Right atrium auricular region (tissue), 2 donors: ENCODE measurements at regions not wholly inside any gene's neighbourhood (a gene's known extent, or its start where the extent isn't known, plus 50 kb on each side); places are given as distances from the start of the nearest gene placed in this dataset.

Source experiments
- DNase-seq: peaks from one replicate; pipeline ENCODE4 v3.0.0-alpha.2; 2019; ENCODE audit warnings: low spot score
- H3K27ac ChIP-seq, 2 donors: fragments of 200-600 bp; sonication (generic); 1 replicate in 1 of 2; 2 replicates in 1 of 2; pipeline ENCODE4 v1.5.1; 2016 to 2019
- H3K27me3 ChIP-seq, 2 donors: fragments of 200-600 bp; sonication (generic); one replicate each; pipeline versions ENCODE4 v1.5.1 to v1.6.0; 2017 to 2019
- H3K36me3 ChIP-seq: fragments of 200-600 bp; sonication (generic); one replicate; pipeline ENCODE4 v1.5.1; 2016
- H3K4me1 ChIP-seq, 2 donors: fragments of 200-600 bp; sonication (generic); one replicate each; pipeline versions ENCODE4 v1.5.1 to v1.6.0; 2017 to 2019
- H3K4me3 ChIP-seq, 2 donors: fragments of 200-600 bp; sonication (generic); 1 replicate in 1 of 2; 2 replicates in 1 of 2; pipeline ENCODE4 v1.5.1; 2017 to 2019; ENCODE audit warnings: mild to moderate bottlenecking in 1 of 2, moderate library complexity in 1 of 2
- H3K9me3 ChIP-seq, 2 donors: fragments of 200-600 bp; sonication (generic); one replicate each; pipeline ENCODE4 v1.5.1; 2019
- TF ChIP-seq, protein P1 (sequence below), 2 donors: fragments of 200-600 bp; sonication (generic); IDR thresholded peaks; one replicate each; pipeline ENCODE4 v1.5.1; 2019; ENCODE audit warnings: antibody characterized with exemption in 2 of 2

DNA sequence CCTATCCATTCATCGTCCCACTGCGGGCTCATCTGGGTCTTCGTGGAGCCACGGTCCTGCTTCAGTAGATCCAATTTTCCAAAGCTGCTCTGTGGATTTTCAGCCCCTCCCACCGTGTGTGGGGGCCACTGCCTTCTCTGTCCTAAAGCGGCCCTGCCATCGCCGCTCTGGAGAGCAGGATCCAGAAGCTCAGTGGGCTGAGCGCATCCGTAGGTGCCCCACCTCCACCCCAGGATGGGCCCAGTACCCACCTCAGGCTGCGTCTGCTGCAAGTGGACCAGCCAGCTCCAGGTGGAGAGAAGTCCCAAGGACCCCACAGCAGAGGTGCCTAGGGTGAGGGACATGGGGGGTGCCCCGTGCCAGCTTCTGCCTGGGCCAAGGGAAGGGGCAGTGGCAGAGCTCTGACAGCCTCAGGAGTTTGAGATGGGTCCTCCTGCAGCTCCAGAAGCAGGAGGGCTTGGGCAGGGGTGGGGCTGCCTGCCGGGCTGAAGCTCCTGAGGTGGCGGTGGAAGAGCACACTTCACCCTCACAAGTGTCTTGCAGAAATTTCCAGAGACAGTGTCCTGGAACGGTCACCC, 148.1 kb upstream of the C14orf180 start:
- peaks cover 0 to 9% of the 10 kb centered on the region in 2 donors for H3K4me1 ChIP-seq
- no peak overlapping the region for H3K4me3 ChIP-seq
- H3K27me3 ChIP-seq = no peaks in the 10 kb centered on the region
- TF ChIP-seq, protein P1, sequence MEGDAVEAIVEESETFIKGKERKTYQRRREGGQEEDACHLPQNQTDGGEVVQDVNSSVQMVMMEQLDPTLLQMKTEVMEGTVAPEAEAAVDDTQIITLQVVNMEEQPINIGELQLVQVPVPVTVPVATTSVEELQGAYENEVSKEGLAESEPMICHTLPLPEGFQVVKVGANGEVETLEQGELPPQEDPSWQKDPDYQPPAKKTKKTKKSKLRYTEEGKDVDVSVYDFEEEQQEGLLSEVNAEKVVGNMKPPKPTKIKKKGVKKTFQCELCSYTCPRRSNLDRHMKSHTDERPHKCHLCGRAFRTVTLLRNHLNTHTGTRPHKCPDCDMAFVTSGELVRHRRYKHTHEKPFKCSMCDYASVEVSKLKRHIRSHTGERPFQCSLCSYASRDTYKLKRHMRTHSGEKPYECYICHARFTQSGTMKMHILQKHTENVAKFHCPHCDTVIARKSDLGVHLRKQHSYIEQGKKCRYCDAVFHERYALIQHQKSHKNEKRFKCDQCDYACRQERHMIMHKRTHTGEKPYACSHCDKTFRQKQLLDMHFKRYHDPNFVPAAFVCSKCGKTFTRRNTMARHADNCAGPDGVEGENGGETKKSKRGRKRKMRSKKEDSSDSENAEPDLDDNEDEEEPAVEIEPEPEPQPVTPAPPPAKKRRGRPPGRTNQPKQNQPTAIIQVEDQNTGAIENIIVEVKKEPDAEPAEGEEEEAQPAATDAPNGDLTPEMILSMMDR (IDR thresholded peaks at IDR 0.05) = no peak
- no peaks in the 10 kb centered on the region for H3K9me3 ChIP-seq
- no peak overlapping the region for H3K27ac ChIP-seq
- DNase-seq = peak; percentile 50
- no peaks in the 10 kb centered on the region for H3K36me3 ChIP-seq

DNA sequence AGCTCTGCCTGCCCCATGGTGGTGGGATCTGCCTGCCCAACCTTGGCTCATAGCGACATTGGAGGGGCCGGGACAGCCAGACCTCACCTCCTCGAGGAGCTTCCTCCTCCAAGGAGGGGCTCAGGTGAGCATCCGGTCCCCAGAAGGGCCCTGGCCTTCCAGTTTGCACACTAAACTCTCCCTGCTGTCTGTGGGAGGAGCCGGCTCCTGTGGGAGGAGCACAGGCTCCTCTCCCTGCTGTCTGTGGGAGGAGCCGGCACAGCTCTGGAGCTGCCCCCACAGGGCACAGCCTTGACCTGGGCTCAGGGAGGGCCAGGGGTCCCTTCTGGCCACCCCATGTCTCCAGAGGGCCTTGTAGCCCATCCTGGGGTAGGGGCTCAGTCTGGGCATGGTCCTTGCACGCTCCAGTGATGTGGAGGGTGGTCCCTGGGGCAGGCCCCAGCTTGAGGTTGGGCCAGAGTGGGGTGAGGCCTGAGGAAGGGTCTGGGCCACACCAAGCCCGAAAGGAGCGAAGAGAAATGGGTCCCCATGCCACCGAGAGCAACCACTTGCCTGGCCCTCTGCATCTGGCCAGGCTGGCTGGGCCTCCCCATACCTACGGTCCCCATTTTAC, 147.5 kb upstream of the C14orf180 start:
- Histone ChIP-seq H3K27ac (no peak overlapping the region), H3K9me3 (no peaks in the 10 kb centered on the region), H3K4me1 (peaks cover 0 to 15% of the 10 kb centered on the region in 2 donors), H3K36me3 (no peaks in the 10 kb centered on the region), H3K4me3 (no peak overlapping the region), H3K27me3 (no peaks in the 10 kb centered on the region)
- peak; percentile 21 for DNase-seq
- TF ChIP-seq, protein P1 (IDR thresholded peaks at IDR 0.05) = no peak

- Histone ChIP-seq H3K4me3 (no peak overlapping the region), H3K27ac (no peak overlapping the region), H3K36me3 (no peaks in the 10 kb centered on the region), H3K4me1 (peaks cover 0 to 20% of the 10 kb centered on the region in 2 donors), H3K27me3 (no peaks in the 10 kb centered on the region), H3K9me3 (no peaks in the 10 kb centered on the region)
- TF ChIP-seq, protein P1 (IDR thresholded peaks at IDR 0.05) = no peak
- DNase-seq = peak; percentile 44
Measured at GRCh38 chr14:104432611-104433231, 146.8 kb upstream of the C14orf180 start.

GRCh38 chr14:104433401-104434213, 146.0 kb upstream of the C14orf180 start:
- peak; percentile 40 for DNase-seq
- no peak overlapping the region for H3K27ac ChIP-seq
- no peak overlapping the region for H3K4me3 ChIP-seq

More at GRCh38 chr14:104433401-104434213, 146.0 kb upstream of the C14orf180 start:
- H3K36me3 ChIP-seq = no peaks in the 10 kb centered on the region
- H3K9me3 ChIP-seq = no peaks in the 10 kb centered on the region
- H3K27me3 ChIP-seq = no peaks in the 10 kb centered on the region
- TF ChIP-seq, protein P1 (IDR thresholded peaks at IDR 0.05) = no peak
- peaks cover 0 to 20% of the 10 kb centered on the region in 2 donors for H3K4me1 ChIP-seq
